DND-41 (cell line): ENCODE measurements at regions not wholly inside any gene's neighbourhood (a gene's known extent, or its start where the extent isn't known, plus 50 kb on each side); places are given as distances from the start of the nearest gene placed in this dataset.

Experiments
- EZH2 ChIP-seq: IDR thresholded peaks from 3 replicates; pipeline ENCODE4 v1.6.1; 2012; ENCODE audit warnings: borderline replicate concordance, low read depth, mild to moderate bottlenecking, moderate library complexity, low read length, inconsistent platforms; ENCODE audit not compliant: severe bottlenecking
- TF ChIP-seq, protein P1 (sequence below): IDR thresholded peaks from 2 replicates; pipeline ENCODE4 v1.5.1; 2012; ENCODE audit warnings: borderline replicate concordance, low read length, moderate library complexity, mild to moderate bottlenecking; ENCODE audit not compliant: poor library complexity, severe bottlenecking; ENCODE audit errors: extremely low read depth

DNA sequence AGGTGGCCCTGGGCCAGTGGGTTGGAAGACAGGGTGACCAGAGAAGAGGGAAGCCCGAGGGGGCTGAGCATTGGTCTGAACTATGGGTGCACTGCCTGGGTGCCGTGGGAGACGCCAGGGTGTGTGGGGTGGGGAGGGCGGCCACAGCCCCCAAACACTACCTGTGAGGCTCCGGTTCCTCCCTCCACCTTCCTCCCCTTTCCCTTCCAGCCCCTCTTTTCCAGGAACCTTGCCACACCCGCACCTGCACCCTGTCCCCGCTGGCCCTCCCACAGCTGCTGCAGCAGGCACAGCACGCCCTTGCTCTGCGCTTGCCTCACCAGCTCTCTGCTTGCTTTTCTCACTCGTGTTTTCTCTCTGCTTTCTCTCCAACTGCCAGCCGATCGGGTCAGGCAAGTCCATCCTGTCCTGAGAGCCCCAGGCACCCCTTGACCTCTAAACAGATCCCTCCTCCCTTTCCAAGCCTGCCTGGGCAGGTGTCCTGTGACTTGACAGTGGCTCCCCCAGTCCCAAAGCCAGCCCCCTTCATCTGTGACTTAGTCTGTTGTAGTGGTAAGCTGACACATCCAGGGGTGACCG is 193.7 kb downstream of the MSX2 start:
- TF ChIP-seq, protein P1, sequence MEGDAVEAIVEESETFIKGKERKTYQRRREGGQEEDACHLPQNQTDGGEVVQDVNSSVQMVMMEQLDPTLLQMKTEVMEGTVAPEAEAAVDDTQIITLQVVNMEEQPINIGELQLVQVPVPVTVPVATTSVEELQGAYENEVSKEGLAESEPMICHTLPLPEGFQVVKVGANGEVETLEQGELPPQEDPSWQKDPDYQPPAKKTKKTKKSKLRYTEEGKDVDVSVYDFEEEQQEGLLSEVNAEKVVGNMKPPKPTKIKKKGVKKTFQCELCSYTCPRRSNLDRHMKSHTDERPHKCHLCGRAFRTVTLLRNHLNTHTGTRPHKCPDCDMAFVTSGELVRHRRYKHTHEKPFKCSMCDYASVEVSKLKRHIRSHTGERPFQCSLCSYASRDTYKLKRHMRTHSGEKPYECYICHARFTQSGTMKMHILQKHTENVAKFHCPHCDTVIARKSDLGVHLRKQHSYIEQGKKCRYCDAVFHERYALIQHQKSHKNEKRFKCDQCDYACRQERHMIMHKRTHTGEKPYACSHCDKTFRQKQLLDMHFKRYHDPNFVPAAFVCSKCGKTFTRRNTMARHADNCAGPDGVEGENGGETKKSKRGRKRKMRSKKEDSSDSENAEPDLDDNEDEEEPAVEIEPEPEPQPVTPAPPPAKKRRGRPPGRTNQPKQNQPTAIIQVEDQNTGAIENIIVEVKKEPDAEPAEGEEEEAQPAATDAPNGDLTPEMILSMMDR = no peak
- TF ChIP-seq EZH2 = no peak
